ENCODE measurements at regions not wholly inside any gene's neighbourhood (a gene's known extent, or its start where the extent isn't known, plus 50 kb on each side); places are given as distances from the start of the nearest gene placed in this dataset.

- H3K9me3 ChIP-seq = no peaks in the 10 kb centered on the region
- no peaks in the 10 kb centered on the region for H3K4me1 ChIP-seq
- H3K4me3 ChIP-seq = no peak overlapping the region
- no peaks in the 10 kb centered on the region for H3K36me3 ChIP-seq (ENCODE audit: insufficient read depth in 1 of 2, low read depth in 1 of 2)
- H3K27ac ChIP-seq = no peak overlapping the region
- 26 to 45% (median 30%) methylated on average over 3 of the region's 3 CpGs for WGBS, 3 donors
- ATAC-seq (no peak), DNase-seq (no peak)
- intact Hi-C loops (cut with DNase I) = no loop called here
- no peaks in the 10 kb centered on the region for H3K27me3 ChIP-seq (ENCODE audit: insufficient read depth in 3 of 3, low read length in 2 of 3)
- TF ChIP-seq CTCF (IDR thresholded peaks at IDR 0.05) = no peak
These were observed 145.7 kb upstream of the GGTLC1 start for GRCh38 chr20:24134284-24134683.

- intact Hi-C loops (cut with DNase I) = no loop called here
- Histone ChIP-seq H3K27ac (no peak overlapping the region), H3K4me1 (no peaks in the 10 kb centered on the region), H3K9me3 (no peaks in the 10 kb centered on the region), H3K27me3 (ENCODE audit: insufficient read depth in 3 of 3, low read length in 2 of 3) (no peaks in the 10 kb centered on the region), H3K4me3 (no peak overlapping the region), H3K36me3 (ENCODE audit: insufficient read depth in 1 of 2, low read depth in 1 of 2) (no peaks in the 10 kb centered on the region)
- DNase-seq (no peak), ATAC-seq (no peak)
- no peak for TF ChIP-seq CTCF (IDR thresholded peaks at IDR 0.05)
These were observed 143.7 kb upstream of the GGTLC1 start for GRCh38 chr20:24132246-24132645.

GRCh38 chr20:24131684-24132083 lies 143.1 kb upstream of the GGTLC1 start:
- no peak for ATAC-seq
- intact Hi-C loops (cut with DNase I) = no loop called here
- no peak overlapping the region for H3K4me3 ChIP-seq
- DNase-seq = no peak
- H3K4me1 ChIP-seq = no peaks in the 10 kb centered on the region
- WGBS, 3 donors = 39 to 67% (median 58%) methylated on average over 1 of the region's 1 CpG
- H3K9me3 ChIP-seq = no peaks in the 10 kb centered on the region
- no peak overlapping the region for H3K27ac ChIP-seq
- H3K27me3 ChIP-seq (ENCODE audit: insufficient read depth in 3 of 3, low read length in 2 of 3) = no peaks in the 10 kb centered on the region
- H3K36me3 ChIP-seq (ENCODE audit: insufficient read depth in 1 of 2, low read depth in 1 of 2) = no peaks in the 10 kb centered on the region
- no peak for TF ChIP-seq CTCF (IDR thresholded peaks at IDR 0.05)

- H3K4me1 ChIP-seq = no peaks in the 10 kb centered on the region
- 69 to 78% (median 74%) methylated on average over 4 of the region's 4 CpGs for WGBS, 3 donors
- no peak overlapping the region for H3K27ac ChIP-seq
- ATAC-seq (no peak), DNase-seq (no peak)
- intact Hi-C loops (cut with DNase I) = no loop called here
- H3K9me3 ChIP-seq = no peaks in the 10 kb centered on the region
- no peaks in the 10 kb centered on the region for H3K36me3 ChIP-seq (ENCODE audit: insufficient read depth in 1 of 2, low read depth in 1 of 2)
- H3K4me3 ChIP-seq = no peak overlapping the region
- no peak for TF ChIP-seq CTCF (IDR thresholded peaks at IDR 0.05)
- H3K27me3 ChIP-seq (ENCODE audit: insufficient read depth in 3 of 3, low read length in 2 of 3) = no peaks in the 10 kb centered on the region
These were observed 142.7 kb upstream of the GGTLC1 start for GRCh38 chr20:24131281-24131680.

GRCh38 chr20:24129641-24130040 lies 141.1 kb upstream of the GGTLC1 start:
- no peak for TF ChIP-seq CTCF (IDR thresholded peaks at IDR 0.05)
- intact Hi-C loops (cut with DNase I) = no loop called here
- no peaks in the 10 kb centered on the region for H3K9me3 ChIP-seq
- H3K27me3 ChIP-seq (ENCODE audit: insufficient read depth in 3 of 3, low read length in 2 of 3) = no peaks in the 10 kb centered on the region
- no peak overlapping the region for H3K4me3 ChIP-seq
- no peak for DNase-seq
- no peaks in the 10 kb centered on the region for H3K36me3 ChIP-seq (ENCODE audit: insufficient read depth in 1 of 2, low read depth in 1 of 2)
- no peak overlapping the region for H3K27ac ChIP-seq
- no peak for ATAC-seq
- 53 to 73% (median 56%) methylated on average over 1 of the region's 1 CpG for WGBS, 3 donors
- H3K4me1 ChIP-seq = no peaks in the 10 kb centered on the region
